K562 (cell line): ENCODE measurements at regions not wholly inside any gene's neighbourhood (a gene's known extent, or its start where the extent isn't known, plus 50 kb on each side); places are given as distances from the start of the nearest gene placed in this dataset.

ENCODE experiments used
- ATAC-seq: fragments of 200-7000 bp; cut with Tn5 transposase; 3 replicates; pipeline ENCODE4 v1.9.1; 2020; ENCODE audit warnings: moderate library complexity
- BruUV-seq: library from RNA; stranded (reverse); fragments of 400-500 nt; replicated peaks from 2 replicates; lab custom pipeline; 2021; lab: Mats Ljungman, UMichigan
- CTCF ChIA-PET: fragments of 300-600 bp; formaldehyde crosslinking; extraction: SDS; loops from one replicate; lab custom pipeline; 2021; ENCODE audit warnings: low intra/inter-chr PET ratio; lab: Yijun Ruan, JAX
- POLR2A ChIA-PET: fragments of 300-600, 350-650 bp; sonication (Branson Sonifier 250); formaldehyde crosslinking; extraction: SDS; loops from one replicate; lab custom pipeline; 2021; ENCODE audit warnings: antibody characterized with exemption, inconsistent platforms; lab: Yijun Ruan, JAX
- DNase-seq, 4 experiments: peaks; one replicate each; pipeline versions ENCODE4 v3.0.0 to v3.0.0-alpha.2; 2011 to 2018; ENCODE audit warnings: low spot score in 3 of 4, mixed read lengths in 3 of 4; ENCODE audit errors: extremely low read depth in 1 of 4
- FAIRE-seq: peaks from 2 replicates; lab custom pipeline; 2011; peaks lifted over from hg19 to GRCh38; lab: Jason Lieb, UNC
- H2AFZ ChIP-seq: 2 replicates; pipeline ENCODE4 v1.6.0; 2011; ENCODE audit warnings: low read depth, low read length, control low read depth, inconsistent platforms
- H3K27ac ChIP-seq: fragments of 200-600 bp; 3 replicates; pipeline ENCODE4 v1.8.0; 2011; ENCODE audit warnings: low read depth, mild to moderate bottlenecking, control low read depth, inconsistent platforms, low read length, moderate library complexity, mixed read lengths; ENCODE audit errors: extremely low read depth
- H3K27me3 ChIP-seq, 2 experiments: fragments of 300-600 bp in 1 of 2; 2 replicates in 1 of 2; 3 replicates in 1 of 2; pipeline versions ENCODE4 v1.6.0 to v1.8.0; 2011; ENCODE audit warnings: inconsistent platforms in 2 of 2, low read length in 2 of 2, mild to moderate bottlenecking in 1 of 2, mixed read lengths in 1 of 2, moderate library complexity in 1 of 2; ENCODE audit not compliant: control insufficient read depth in 2 of 2, insufficient read depth in 2 of 2
- H3K36me3 ChIP-seq: fragments of 300-600 bp; 3 replicates; pipeline ENCODE4 v1.8.0; 2011; ENCODE audit warnings: mild to moderate bottlenecking, low read length, inconsistent platforms; ENCODE audit not compliant: control insufficient read depth, insufficient read depth
- H3K4me1 ChIP-seq, 2 experiments: fragments of 200-600 bp in 1 of 2; replicated peaks in 1 of 2; 2 replicates in 1 of 2; 3 replicates in 1 of 2; pipeline versions ENCODE4 v1.5.1 to v1.8.0; 2011; ENCODE audit warnings: inconsistent platforms in 2 of 2, low read length in 2 of 2, mild to moderate bottlenecking in 1 of 2, mixed read lengths in 1 of 2, moderate library complexity in 1 of 2; ENCODE audit not compliant: control insufficient read depth in 2 of 2, insufficient read depth in 2 of 2
- H3K4me2 ChIP-seq: 2 replicates; pipeline ENCODE4 v1.6.1; 2011; ENCODE audit warnings: low read length, control low read depth, inconsistent platforms, mixed read lengths; ENCODE audit not compliant: insufficient read depth
- H3K4me3 ChIP-seq: fragments of 200-600 bp; sonication (generic), shearing (Covaris generic); 2 replicates; pipeline ENCODE4 v1.5.1; 2016; ENCODE audit warnings: control low read depth, inconsistent platforms
- H3K79me2 ChIP-seq: fragments of 200-600 bp; 3 replicates; pipeline ENCODE4 v1.8.0; 2011; ENCODE audit warnings: low read length, inconsistent platforms; ENCODE audit not compliant: control insufficient read depth, insufficient read depth
- H3K9ac ChIP-seq, 2 experiments: 2 replicates each; pipeline versions ENCODE4 v1.6.0 to v1.6.1; 2011; ENCODE audit warnings: low read depth in 2 of 2, low read length in 2 of 2, control low read depth in 1 of 2, inconsistent platforms in 1 of 2, mild to moderate bottlenecking in 1 of 2, mixed read lengths in 1 of 2; ENCODE audit not compliant: insufficient read depth in 1 of 2
- H3K9me1 ChIP-seq: one replicate; pipeline ENCODE4 v1.6.0; 2011; ENCODE audit warnings: inconsistent platforms, mild to moderate bottlenecking, low read length, moderate library complexity; ENCODE audit not compliant: control insufficient read depth, insufficient read depth
- H3K9me3 ChIP-seq: replicated peaks from 2 replicates; pipeline ENCODE4 v1.5.1; 2011; ENCODE audit warnings: low read depth, low read length, inconsistent platforms; ENCODE audit not compliant: control insufficient read depth, insufficient read depth
- H4K20me1 ChIP-seq: replicated peaks from 2 replicates; pipeline ENCODE4 v1.6.1; 2011; ENCODE audit warnings: low read length, inconsistent platforms, mixed read lengths; ENCODE audit not compliant: control insufficient read depth, insufficient read depth
- ZFP1 ChIP-seq: fragments of 450-650 bp; formaldehyde crosslinking; IDR thresholded peaks from 2 replicates; pipeline ENCODE4 v1.4.0; 2020; ENCODE audit warnings: mild to moderate bottlenecking, mixed read lengths
- WGBS: fragments of 100-300 bp; shearing (Covaris generic); methylation state at CpG from one replicate; pipeline ENCODE4 v1.1.6; 2016; ENCODE audit warnings: low coverage, mixed read lengths; ENCODE audit not compliant: insufficient coverage; ENCODE audit errors: missing lambda C conversion rate; 5-methylcytosine and 5-hydroxymethylcytosine counted together
- in situ Hi-C: fragments of 300-500 bp; cut with MboI; formaldehyde crosslinking; loops from 4 replicates; pipeline ENCODE4 v1.15.0; 2018; ENCODE audit warnings: inconsistent platforms, mixed read lengths
- intact Hi-C: fragments of 100-400 bp; cut with micrococcal nuclease; formaldehyde crosslinking; loops from 2 replicates; pipeline ENCODE4 v1.14.2; 2022
- TF ChIP-seq, protein P1 (sequence below): fragments of 200-400 bp; formaldehyde crosslinking; IDR thresholded peaks from 2 replicates; pipeline ENCODE4 v1.6.1; 2017; ENCODE audit warnings: mild to moderate bottlenecking, low read depth, low read length, moderate library complexity
- TF ChIP-seq, protein P2 (sequence below): sonication (generic); formaldehyde crosslinking; IDR thresholded peaks from 2 replicates; pipeline ENCODE4 v1.8.0; 2022; ENCODE audit warnings: mild to moderate bottlenecking, missing genetic modification reagents

DNA sequence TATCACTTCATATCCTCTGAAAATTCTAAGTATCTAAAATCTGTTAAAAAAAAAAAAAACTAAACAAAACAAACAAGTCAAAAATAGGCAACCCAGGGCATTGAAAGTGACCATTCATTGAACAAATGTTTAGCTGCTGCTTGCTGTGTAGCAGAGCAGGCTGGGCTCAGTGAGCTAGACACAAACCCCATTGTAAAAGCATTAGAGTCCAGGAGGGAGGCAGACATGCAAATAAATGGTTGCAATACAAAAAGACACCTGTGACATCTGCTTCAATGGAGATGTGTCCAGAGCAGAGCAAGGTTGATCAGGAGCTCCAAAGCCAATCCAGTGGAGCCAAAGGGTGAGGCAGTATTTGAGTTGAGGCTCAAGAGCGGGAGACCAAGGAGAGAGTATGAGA lies 267.3 kb upstream of the GATB start:
- TF ChIP-seq, protein P1, sequence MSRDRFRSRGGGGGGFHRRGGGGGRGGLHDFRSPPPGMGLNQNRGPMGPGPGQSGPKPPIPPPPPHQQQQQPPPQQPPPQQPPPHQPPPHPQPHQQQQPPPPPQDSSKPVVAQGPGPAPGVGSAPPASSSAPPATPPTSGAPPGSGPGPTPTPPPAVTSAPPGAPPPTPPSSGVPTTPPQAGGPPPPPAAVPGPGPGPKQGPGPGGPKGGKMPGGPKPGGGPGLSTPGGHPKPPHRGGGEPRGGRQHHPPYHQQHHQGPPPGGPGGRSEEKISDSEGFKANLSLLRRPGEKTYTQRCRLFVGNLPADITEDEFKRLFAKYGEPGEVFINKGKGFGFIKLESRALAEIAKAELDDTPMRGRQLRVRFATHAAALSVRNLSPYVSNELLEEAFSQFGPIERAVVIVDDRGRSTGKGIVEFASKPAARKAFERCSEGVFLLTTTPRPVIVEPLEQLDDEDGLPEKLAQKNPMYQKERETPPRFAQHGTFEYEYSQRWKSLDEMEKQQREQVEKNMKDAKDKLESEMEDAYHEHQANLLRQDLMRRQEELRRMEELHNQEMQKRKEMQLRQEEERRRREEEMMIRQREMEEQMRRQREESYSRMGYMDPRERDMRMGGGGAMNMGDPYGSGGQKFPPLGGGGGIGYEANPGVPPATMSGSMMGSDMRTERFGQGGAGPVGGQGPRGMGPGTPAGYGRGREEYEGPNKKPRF, result no peak
- TF ChIP-seq, protein P2, sequence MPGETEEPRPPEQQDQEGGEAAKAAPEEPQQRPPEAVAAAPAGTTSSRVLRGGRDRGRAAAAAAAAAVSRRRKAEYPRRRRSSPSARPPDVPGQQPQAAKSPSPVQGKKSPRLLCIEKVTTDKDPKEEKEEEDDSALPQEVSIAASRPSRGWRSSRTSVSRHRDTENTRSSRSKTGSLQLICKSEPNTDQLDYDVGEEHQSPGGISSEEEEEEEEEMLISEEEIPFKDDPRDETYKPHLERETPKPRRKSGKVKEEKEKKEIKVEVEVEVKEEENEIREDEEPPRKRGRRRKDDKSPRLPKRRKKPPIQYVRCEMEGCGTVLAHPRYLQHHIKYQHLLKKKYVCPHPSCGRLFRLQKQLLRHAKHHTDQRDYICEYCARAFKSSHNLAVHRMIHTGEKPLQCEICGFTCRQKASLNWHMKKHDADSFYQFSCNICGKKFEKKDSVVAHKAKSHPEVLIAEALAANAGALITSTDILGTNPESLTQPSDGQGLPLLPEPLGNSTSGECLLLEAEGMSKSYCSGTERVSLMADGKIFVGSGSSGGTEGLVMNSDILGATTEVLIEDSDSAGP, result no peak
- TF ChIP-seq ZFP1 (CRISPR knock-in tag), result no peak
- Histone ChIP-seq H3K27ac (no peak overlapping the region), H3K9me1 (no peaks in the 10 kb centered on the region), H4K20me1 (no peaks in the 10 kb centered on the region), H2AFZ (no peak overlapping the region), H3K4me3 (no peak overlapping the region), H3K79me2 (no peaks in the 10 kb centered on the region), H3K4me1 (no peaks in the 10 kb centered on the region), H3K9me3 (no peaks in the 10 kb centered on the region), H3K4me2 (no peak overlapping the region), H3K36me3 (no peaks in the 10 kb centered on the region), H3K9ac (no peak overlapping the region), H3K27me3 (peaks cover 0 to 6% of the 10 kb centered on the region in 2 experiments; a peak in 1 of 5 replicates)
- CTCF ChIA-PET, result no interaction called here
- ATAC-seq (no peak), DNase-seq (no peak), FAIRE-seq (no peak)
- in situ Hi-C loops, result no loop called here
- intact Hi-C loops, result no loop called here
- POLR2A ChIA-PET, result no interaction called here
- BruUV-seq, result no TSS peak
- WGBS, result 0% methylated on average over 1 of the region's 1 CpG
